Hematopoietic multipotent progenitor cell treated with erythropoietin and hydrocortisone succinate and interleukin-3 and kit ligand, for 4 days (in vitro differentiated cells): ENCODE measurements at regions not wholly inside any gene's neighbourhood (a gene's known extent, or its start where the extent isn't known, plus 50 kb on each side); places are given as distances from the start of the nearest gene placed in this dataset.

ENCODE experiments used
- DNase-seq: peaks from one replicate; pipeline ENCODE4 v3.0.0-alpha.2; 2015

- DNase-seq = no peak
Measured at GRCh38 chr4:171629182-171629581, 184.0 kb upstream of the GALNTL6 start.

GRCh38 chr4:171626554-171626953 is 186.7 kb upstream of the GALNTL6 start:
- DNase-seq = no peak

- no peak for DNase-seq
Measured at GRCh38 chr4:171622729-171623128, 190.5 kb upstream of the GALNTL6 start.

- DNase-seq = peak; percentile 45
Measured at GRCh38 chr4:171621646-171622045, 191.6 kb upstream of the GALNTL6 start.

- no peak for DNase-seq
Measured at GRCh38 chr4:171612907-171613306, 200.3 kb upstream of the GALNTL6 start.

- no peak for DNase-seq
Measured at GRCh38 chr4:171602638-171603355, 210.4 kb upstream of the GALNTL6 start.

GRCh38 chr4:171601091-171601490 is 212.1 kb upstream of the GALNTL6 start:
- DNase-seq = no peak

- DNase-seq = no peak
Measured at GRCh38 chr4:171599628-171600027, 213.6 kb upstream of the GALNTL6 start.

GRCh38 chr4:171594293-171594692 is 218.9 kb upstream of the GALNTL6 start:
- no peak for DNase-seq

- DNase-seq = peak; percentile 2
Measured at GRCh38 chr4:171590716-171591115, 222.5 kb upstream of the GALNTL6 start.

- no peak for DNase-seq
Measured at GRCh38 chr4:171588764-171589163, 224.4 kb upstream of the GALNTL6 start.

GRCh38 chr4:171588051-171588545 is 225.1 kb upstream of the GALNTL6 start:
- no peak for DNase-seq

GRCh38 chr4:171583790-171584189 is 229.4 kb upstream of the GALNTL6 start:
- no peak for DNase-seq

GRCh38 chr4:171582961-171583581 is 230.1 kb upstream of the GALNTL6 start:
- DNase-seq = no peak

- no peak for DNase-seq
Measured at GRCh38 chr4:171573181-171573580, 240.0 kb upstream of the GALNTL6 start.

GRCh38 chr4:171565130-171565788 is 247.9 kb upstream of the GALNTL6 start:
- DNase-seq = no peak

GRCh38 chr4:171561419-171561818 is 251.8 kb upstream of the GALNTL6 start:
- DNase-seq = no peak

- no peak for DNase-seq
Measured at GRCh38 chr4:171553961-171554360, 259.2 kb upstream of the GALNTL6 start.

- no peak for DNase-seq
Measured at GRCh38 chr4:171542640-171543039, 270.6 kb upstream of the GALNTL6 start.

- DNase-seq = peak; percentile 4
Measured at GRCh38 chr4:171538601-171539100, 274.6 kb upstream of the GALNTL6 start.

- no peak for DNase-seq
Measured at GRCh38 chr4:171534391-171534790, 278.8 kb upstream of the GALNTL6 start.

GRCh38 chr4:171532968-171533367 is 280.2 kb upstream of the GALNTL6 start:
- no peak for DNase-seq

GRCh38 chr4:171524903-171525302 is 288.3 kb upstream of the GALNTL6 start:
- no peak for DNase-seq

- no peak for DNase-seq
Measured at GRCh38 chr4:171521726-171522125, 291.5 kb upstream of the GALNTL6 start.
